ENCODE measurements at regions not wholly inside any gene's neighbourhood (a gene's known extent, or its start where the extent isn't known, plus 50 kb on each side); places are given as distances from the start of the nearest gene placed in this dataset.

DNA sequence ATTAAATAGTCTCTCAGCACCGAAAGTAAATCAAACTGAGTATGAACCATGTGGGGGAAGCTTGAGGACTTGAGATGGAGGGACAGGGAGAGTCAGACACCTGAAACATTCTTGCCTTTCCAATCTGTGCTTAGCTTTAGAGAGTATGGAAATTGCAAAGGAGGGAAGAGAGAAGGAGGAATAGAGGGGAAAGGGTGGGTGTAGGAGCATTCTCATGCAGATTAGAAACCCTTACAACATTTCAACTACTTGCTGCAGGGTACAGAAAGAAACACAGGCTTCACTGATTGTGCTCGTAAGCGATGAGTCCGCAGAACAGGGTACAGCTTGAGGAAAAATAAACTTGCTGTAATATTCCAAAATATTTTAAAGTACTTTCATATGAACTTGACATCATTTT lies 73.8 kb downstream of the NIBAN1 start:
- TF ChIP-seq, protein P1, sequence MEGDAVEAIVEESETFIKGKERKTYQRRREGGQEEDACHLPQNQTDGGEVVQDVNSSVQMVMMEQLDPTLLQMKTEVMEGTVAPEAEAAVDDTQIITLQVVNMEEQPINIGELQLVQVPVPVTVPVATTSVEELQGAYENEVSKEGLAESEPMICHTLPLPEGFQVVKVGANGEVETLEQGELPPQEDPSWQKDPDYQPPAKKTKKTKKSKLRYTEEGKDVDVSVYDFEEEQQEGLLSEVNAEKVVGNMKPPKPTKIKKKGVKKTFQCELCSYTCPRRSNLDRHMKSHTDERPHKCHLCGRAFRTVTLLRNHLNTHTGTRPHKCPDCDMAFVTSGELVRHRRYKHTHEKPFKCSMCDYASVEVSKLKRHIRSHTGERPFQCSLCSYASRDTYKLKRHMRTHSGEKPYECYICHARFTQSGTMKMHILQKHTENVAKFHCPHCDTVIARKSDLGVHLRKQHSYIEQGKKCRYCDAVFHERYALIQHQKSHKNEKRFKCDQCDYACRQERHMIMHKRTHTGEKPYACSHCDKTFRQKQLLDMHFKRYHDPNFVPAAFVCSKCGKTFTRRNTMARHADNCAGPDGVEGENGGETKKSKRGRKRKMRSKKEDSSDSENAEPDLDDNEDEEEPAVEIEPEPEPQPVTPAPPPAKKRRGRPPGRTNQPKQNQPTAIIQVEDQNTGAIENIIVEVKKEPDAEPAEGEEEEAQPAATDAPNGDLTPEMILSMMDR (conservative IDR thresholded peaks at IDR 0.05; ENCODE audit: low read depth, low read length), result no peak
- no peak overlapping the region for H3K4me3 ChIP-seq (ENCODE audit: low read depth, low read length)
- no peak for DNase-seq (ENCODE audit: low read depth)

DNA sequence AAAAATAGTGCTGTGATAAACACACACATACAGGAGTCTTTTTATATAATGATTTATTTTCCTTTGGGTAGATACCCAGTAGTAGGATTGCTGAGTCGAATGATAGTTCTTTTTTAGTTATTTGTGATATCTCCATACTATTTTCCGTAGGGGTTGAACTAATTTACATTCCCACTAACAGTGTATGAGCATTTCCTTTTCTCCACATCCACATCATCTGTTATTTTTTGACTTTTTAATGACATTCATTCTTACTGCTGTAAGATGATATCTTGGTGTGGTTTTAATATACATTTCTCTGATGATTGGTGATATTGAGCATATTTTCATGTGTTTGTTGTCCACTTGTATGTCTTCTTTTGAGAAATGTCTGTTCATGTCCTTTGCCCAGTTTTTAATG lies 78.3 kb downstream of the NIBAN1 start:
- TF ChIP-seq, protein P1 (conservative IDR thresholded peaks at IDR 0.05; ENCODE audit: low read depth, low read length), result no peak
- DNase-seq (ENCODE audit: low read depth), result no peak
- H3K4me3 ChIP-seq (ENCODE audit: low read depth, low read length), result no peak overlapping the region

DNA sequence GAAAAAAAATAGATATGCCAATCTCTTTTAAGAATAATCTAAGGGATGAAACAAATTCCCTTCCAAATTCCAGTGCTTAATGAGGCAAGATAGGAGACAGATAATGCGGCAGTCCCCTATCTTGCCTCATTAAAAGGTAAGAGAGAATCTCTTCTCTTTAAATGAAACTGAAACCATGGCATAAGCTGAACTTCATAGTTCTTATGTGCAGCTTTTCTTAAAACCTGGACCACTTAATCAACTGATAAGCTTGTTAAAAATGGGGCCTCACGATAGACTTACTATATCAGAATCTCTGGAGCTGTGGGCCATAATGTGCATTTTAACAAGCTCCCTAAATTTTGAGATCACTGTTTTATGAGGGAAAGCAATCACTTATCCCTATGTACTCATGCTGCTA lies 79.2 kb downstream of the NIBAN1 start:
- TF ChIP-seq, protein P1 (conservative IDR thresholded peaks at IDR 0.05; ENCODE audit: low read depth, low read length), result no peak
- H3K4me3 ChIP-seq (ENCODE audit: low read depth, low read length), result no peak overlapping the region
- DNase-seq (ENCODE audit: low read depth), result no peak

DNA sequence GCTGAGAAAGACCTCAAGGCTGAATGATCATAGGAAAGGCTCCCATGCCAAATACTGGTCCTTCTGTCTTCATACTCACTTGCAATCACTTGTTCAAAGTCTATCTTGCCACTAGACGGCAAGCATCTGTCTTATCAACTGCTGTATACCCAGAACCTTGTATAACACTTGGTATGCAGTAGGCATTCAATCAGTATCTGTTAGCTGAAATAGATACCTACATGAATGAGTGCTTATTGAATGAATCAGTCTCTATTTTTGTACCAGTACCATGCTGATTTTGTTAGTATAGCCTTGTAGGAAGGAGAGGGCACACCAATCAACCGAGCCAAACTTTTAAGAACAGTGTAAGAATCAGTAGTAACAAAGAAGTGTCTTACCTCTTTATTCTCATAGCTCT lies 80.6 kb downstream of the NIBAN1 start:
- TF ChIP-seq, protein P1 (conservative IDR thresholded peaks at IDR 0.05; ENCODE audit: low read depth, low read length), result no peak

DNA sequence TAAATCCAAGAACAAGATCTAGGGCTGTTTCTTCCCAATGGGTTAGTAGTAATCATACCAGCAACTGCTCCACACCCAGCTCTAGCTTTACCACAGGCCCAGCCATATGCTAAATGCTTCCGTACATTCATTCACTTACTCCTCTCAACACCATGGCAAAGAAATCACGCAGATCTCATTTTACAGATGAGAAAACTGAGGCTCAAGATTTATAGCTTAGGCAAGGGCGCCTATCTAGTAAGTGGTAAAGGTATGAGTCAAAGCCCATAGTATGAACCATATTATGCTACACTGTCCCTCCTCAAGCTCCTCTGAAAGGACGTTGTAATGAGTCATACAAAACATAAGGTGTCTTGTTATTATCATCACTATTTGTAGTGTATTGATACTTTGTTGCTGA lies 82.2 kb downstream of the NIBAN1 start:
- no peak for DNase-seq (ENCODE audit: low read depth)

More for the DNA sequence above, 80.6 kb downstream of the NIBAN1 start:
- no peak for DNase-seq (ENCODE audit: low read depth)
- H3K4me3 ChIP-seq (ENCODE audit: low read depth, low read length), result no peak overlapping the region

DNA sequence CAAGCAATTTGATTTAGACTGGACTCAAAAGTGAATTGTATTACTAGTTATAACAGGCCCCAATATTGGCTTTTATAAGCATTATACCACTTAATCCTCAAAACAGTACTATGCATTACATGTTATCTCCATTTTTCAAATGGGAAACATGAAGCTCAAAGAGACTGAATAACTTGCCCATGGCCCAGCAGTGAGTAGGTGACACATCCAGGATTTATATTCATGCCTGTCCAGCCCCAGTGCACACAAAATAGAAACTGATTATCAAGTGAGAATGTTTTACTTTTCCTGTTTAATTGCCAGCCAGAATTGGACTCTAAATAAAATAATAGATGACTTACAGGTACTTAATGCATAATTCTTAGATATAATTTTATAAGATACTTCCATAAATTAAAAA lies 82.9 kb downstream of the NIBAN1 start:
- TF ChIP-seq, protein P1 (conservative IDR thresholded peaks at IDR 0.05; ENCODE audit: low read depth, low read length), result no peak
- no peak for DNase-seq (ENCODE audit: low read depth)
- no peak overlapping the region for H3K4me3 ChIP-seq (ENCODE audit: low read depth, low read length)

More for the DNA sequence above, 82.2 kb downstream of the NIBAN1 start:
- no peak overlapping the region for H3K4me3 ChIP-seq (ENCODE audit: low read depth, low read length)
- TF ChIP-seq, protein P1 (conservative IDR thresholded peaks at IDR 0.05; ENCODE audit: low read depth, low read length), result no peak

DNA sequence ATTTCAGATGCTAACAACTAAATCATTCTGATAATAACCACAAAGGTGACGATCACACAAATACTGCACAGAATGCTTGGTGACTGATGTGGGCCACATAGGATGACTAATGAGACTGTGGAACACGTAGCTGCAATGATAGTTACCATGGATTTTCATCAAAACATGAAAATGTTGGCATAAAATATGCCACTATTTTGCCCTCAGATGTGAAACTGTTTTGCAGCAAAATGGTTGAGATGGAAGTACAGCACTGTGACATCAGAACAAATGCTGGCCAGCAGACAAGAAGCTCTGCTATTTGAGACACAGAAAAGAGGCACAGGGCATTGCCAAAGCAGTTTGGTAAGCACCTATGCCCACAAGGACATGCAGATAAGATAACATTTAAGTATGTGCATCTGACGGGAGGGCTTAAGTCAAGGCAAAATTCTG lies 83.8 kb downstream of the NIBAN1 start:
- TF ChIP-seq, protein P1 (conservative IDR thresholded peaks at IDR 0.05; ENCODE audit: low read depth, low read length), result no peak
- no peak for DNase-seq (ENCODE audit: low read depth)
- no peak overlapping the region for H3K4me3 ChIP-seq (ENCODE audit: low read depth, low read length)
